CD4-positive, alpha-beta T cell treated with Interleukin-1 beta for 1 hour (primary cell): ENCODE measurements at regions not wholly inside any gene's neighbourhood (a gene's known extent, or its start where the extent isn't known, plus 50 kb on each side); places are given as distances from the start of the nearest gene placed in this dataset.
"Not testable (repeated sequence)": the region's sequence is repeated elsewhere in the genome, so short reads cannot be mapped to it uniquely, and the experiment has no call there.

ENCODE experiments used
- DNase-seq, 2 donors: peaks; one replicate each; pipeline ENCODE4 v3.0.0-alpha.2; 2020 to 2022

DNA sequence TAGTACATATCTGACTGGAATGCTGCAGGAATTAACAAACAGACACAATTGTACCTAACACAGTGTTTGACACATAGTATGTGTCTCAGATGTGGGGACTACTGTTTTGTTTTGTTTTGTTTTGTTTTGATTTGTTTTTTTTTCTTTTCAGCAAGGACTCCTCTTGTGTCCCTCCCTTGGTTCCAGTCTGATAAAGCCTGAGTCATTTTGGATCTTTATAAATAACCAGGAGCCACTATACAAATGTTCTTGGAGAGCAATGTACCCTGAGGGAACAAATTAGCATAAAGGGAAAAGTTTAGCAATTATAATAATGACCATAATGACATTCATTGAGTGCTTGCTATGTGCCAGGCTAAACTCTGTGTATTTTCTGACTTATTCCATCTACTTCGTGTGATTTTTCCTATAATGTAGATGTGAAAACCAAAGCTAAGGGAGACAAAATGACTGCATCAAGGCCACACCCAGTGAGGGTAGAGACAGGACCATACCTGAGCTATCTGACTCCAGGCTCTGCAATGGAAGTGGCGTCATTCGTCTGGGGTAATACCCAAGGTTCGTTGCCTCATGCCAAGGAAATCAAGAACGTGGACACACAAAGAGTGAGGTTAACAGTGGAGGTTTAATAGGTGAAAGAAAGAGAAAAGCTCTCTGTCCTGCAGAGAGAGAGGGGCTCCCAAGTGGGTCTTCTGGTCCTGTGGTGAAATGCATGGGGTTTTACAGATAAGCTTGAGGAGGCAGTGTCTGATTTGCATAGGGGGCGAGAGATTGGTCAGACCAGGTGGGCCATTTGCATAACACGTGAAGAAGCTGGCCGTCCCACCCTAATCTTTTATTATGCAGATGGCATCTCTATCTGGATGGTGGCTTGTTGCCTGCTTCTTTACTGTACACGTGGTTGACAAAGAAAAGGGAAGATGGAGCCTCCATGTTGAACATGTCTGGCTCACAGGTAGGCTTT is 285.5 kb upstream of the SFSWAP start:
- no peak for DNase-seq

DNA sequence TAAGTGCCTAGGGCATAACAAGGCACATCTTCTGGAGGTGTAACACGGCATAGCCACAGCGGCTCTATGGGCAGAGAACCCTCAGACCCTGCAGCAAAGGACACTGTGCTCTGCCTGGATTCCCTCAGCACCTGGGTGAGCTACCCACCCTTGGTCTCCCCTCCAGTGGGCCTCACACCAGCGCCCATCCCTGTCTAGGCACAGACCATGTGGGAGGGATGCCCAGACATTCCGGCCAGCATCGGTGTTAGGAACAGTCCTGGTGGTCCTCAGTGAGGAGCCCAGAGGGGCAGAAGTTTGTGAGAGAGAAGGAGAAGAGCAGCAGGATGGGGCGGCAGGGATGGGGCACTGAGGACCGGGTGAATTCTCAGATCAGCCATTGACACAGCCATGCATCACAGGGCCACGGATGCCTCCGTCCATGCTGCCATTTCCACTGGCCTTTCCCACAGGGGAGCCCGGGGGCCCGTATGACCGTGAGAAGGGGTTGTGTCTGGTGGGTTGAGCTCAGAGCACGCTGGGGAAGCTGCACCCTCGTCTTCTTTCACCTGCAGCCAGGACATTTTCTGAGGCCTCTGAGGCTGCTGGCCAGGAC is 282.7 kb upstream of the SFSWAP start:
- no peak for DNase-seq

DNA sequence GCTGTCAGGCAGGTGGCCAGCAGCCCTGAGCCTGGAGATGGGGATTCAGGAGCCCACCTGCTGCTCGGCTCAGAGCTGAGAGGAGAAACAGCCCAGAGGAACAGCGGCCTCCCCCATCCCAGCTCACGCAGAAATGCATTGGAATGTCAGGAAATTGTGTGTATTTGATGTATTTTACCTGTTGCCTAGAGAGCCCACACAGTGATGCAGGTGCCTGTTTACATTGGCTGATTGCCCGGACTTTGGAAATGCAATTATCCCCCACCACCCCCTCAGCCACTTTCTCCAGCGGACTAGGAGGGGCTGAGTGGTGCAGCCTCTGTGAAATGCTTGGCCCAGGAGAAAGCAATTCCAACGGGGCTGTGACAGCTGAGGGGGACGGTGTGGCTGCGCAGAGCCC is 281.7 kb upstream of the SFSWAP start:
- not testable (repeated sequence) for DNase-seq

DNA sequence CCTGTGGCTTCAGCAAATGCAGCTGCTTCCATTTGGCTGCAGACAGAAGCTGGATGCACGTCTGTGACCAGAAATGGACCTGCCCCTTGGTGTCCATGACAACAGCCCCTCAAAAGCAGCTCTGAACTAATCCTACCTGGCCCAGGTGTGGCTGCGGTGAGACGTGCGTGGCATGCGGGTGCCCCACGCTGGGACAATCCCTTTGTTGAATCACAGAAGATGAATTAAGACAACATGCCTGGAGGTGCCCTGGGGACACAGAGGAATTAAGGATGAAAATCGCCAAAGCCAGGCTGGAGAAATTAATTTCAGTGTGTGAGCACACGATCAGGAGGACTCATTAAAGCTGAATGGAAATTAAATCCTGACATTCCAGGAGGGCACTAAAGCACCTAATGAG is 281.2 kb upstream of the SFSWAP start:
- not testable (repeated sequence) for DNase-seq

DNA sequence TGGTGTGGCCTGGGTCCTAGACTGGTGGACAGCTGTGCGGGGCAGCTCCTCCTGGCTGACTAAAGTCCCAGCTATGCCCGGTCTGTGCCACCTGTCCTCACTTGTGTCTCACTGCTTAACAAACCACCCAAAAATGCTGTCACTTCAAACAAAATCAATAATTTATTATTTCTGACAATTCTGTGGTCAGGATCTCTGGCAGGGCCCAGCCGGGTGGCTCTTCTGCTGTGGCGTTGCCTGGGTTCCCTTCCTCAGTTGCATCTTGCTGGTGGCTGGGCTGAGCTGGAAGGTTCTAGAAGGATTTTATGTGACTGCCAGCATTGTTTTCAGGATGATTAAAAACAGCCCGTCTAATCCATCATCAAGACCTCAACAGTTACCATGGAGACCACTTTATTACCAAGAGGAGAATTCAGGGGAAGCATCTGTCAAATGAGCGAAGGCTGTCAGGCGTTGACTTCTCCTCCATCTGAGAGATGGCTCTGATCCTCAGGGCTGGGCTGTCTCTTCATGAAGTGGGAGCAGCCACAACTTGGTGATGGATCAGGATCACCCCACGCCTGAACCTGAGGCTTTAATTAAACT is 280.6 kb upstream of the SFSWAP start:
- no peak for DNase-seq

DNA sequence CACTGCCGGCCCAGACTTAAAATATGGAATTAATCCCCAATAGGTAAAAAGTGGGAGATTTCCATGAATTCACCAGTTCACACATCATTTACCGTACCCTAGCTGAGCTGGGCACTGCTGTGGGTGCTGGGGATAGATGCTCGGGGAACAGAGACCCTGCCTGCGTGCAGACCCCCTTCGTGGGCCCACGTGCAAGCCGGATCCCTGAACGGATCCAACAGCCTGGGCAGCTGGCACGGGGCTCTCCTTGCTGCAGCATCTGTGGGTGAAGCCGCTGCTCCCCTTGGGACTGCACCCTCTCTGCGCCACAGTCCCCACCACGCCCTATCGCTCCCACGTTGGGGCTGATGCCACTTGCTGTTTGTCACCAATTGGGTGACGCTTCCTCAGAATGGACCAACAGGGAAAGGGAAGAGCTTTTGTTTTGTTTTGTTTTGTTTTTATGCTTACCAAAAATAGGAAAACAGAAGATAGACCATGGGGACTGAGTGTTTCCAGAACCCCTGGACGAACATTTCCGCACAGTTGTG is 279.7 kb upstream of the SFSWAP start:
- DNase-seq = not testable (repeated sequence)

DNA sequence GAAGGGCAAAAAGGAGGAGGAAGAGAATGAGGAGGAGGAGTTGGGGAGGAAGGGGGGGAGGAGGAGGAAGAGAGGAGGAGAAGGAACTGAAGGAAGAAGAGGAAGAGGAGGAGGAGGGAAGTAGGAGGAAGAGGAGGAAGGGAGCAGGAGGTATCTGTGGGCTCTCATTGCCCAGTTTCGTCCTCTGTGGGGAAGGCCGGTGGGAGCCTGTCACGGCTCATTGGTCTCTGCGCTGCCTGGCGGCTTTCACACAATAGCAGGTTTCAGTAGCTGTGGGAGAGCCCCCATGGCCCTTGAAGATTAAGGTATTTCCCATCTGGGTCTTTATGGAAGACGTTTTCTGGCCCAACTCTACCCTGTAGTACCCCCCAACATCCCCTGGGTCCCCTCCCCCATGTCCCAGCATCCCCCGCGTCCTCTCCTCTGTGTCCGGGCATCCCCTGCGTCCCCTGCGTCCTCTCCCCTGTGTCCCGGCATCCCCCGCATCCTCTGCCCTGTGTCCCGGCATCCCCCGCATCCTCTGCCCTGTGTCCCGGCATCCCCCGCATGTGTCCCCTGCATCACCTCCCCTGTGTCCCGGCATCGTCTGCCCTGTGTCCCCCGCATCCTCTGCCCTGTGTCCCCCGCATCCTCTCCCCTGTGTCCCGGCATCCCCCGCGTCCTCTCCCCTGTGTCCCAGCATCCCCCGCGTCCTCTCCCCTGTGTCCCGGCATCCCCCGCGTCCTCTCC is 278.2 kb upstream of the SFSWAP start:
- no peak for DNase-seq

DNA sequence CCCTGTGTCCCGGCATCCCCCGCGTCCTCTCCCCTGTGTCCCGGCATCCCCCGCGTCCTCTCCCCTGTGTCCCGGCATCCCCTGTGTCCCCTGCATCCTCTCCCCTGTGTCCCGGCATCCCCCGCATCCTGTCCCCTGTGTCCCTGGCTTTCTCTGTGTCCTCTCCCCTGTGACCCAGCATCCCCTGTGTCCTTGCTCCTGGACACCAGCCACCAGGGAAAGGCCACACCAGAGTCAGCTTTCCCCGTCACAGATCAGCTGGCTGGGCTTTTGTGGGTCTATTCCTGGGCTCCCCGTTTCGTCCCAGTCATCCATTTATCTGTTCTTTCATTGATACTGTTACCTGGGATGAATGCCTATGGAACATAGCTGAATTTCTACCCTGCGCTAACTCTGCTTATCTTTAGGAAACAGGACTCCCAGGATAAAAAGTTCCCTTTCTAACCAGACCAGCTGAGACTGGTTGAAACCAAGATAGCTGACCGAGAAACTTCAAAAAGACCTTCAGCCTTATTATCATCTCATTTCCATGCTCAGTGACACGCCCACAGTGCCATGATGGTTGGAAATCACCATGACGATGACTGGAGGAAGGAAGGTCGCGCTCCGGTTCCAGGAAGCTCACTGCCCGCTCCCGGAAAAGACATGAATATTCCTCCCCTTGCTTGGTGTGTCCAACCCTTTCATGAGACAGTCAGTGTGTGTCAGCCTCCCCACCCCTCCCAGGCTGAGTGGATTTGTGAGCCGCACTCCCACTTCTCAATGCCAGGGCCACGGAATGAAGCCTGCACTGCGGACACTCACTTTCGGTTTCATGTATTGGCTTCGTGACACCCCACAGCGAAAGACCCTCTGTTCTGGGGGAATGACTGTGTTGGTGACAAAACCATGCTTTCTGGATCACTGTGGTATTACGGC is 276.4 kb upstream of the SFSWAP start:
- no peak for DNase-seq

DNA sequence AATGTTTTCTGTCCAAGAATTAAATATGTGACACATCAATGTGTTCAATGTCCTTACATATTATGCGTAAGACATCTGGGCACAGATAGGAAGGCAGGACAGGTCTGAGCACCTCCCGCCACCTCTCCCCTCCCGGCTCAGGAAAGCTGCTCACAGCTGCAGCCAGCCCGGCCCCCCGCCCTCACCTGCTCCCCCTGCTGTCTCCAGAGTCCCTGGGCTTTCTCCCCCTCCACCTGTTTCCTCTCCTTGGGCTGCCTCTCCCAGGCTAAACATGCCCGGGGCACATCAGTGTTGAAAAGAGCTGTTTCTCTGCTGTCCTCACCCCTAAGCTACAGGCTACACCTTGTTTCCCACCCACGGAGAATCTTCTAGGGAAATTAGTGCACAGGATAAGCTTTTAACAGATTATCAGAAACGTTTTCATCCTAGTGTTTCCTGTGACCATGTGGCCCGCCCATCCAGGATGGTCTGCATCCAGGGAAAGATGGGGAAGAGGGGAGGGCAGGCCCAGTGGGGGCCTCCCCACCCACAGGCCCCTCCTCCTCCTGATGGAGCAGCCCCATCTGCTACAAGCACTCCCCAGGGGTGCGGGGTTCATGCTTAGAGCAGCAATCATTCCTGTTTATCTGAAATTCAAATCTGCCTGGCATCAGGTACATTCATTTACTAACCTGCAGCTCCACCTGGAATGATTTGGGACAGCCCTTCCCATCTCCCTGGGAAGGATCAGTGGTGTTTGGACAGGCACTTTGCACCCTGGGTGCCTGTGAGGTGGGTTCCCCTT is 273.8 kb upstream of the SFSWAP start:
- no peak for DNase-seq

DNA sequence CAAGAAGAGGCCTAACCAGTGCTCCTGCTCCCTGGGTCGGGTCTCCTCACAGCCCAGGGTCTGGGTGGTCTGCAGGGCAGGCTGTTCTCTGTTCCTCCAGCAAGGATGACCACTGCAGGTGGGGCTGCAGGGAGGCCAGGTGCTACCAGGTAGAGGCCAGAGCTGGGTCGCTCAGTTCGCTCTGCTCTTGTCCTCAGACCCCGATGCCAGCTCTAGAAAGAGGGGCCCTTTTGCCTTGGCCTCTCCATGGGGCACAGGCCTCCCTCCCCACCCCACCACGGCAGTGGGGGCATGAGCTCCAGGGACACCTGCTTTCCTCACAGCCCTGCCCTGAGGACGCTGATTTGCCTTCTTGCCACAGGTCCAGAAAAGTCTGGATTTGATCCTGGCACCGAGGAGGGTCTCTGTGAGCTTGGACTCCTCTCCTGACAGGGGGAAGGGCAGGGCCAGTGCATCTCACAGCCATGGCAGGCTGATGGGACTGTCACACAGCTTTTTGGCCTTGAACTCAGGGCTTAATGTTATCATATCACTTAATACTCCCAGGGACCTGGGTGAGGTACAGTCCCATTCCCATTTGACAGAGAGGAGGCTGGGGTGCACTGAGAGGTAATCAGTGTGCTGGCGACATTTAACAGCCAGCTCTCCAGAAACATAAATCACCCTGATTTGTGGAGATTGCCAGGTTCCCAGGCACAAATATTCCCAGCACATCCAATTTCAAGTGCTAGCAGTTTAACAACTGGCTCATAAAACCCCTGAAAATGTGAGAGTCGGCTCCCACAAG is 273.0 kb upstream of the SFSWAP start:
- no peak for DNase-seq

DNA sequence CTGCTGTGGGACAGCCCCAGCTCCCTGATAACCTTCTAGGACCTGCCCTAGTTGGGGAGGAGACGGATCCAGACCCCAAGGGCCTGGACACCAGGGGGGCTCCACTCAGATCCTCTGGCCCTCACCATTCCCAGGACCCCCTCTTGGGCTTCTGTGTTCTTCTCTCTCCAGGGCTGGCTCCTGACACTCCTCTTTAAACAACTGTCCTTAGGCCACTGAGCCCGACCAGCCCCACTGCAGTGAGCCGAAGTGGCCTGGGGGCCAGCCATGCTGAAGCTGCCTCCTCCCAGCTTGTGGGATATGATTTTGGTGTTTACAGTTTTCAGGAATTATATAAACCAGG is 272.4 kb upstream of the SFSWAP start:
- DNase-seq = not testable (repeated sequence)

DNA sequence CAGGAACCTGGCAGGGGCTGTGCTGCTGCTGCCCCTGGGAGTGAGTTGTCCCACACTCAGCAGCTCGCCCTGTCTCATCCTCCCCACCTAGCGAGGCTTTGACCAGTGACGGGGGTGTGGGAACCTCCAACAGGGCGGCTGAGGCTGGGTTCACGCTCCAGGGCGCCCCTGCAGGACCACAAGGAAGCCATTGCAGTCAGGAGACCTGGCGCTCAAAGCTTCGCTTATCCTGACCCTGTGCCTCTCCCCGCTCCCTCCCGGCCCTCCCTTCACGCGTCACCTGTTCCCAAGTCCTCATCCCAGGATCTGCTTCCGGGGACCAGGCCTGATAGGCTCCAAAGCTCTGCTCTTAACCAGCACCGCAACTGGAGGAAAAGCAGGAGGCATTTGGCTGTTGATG is 272.0 kb upstream of the SFSWAP start:
- no peak for DNase-seq

DNA sequence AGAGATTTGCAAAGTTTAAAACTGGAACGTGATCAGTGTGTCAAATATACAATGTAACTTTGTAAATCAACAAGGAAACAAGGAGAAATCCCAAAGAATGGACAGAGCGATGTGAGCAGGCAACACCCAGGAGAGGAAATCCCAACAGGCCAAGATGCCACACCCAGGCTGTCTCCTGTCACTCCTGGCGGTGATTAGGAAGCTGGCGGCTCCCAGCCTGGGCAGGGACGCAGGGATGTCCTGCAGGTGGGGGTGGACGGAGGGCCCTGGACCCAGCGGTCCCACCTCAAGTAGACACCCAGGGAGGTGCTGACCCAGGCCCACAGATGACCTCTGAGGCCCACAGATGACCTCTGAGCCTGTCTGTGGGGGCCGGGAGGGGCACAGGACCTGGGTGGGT is 271.1 kb upstream of the SFSWAP start:
- not testable (repeated sequence) for DNase-seq

DNA sequence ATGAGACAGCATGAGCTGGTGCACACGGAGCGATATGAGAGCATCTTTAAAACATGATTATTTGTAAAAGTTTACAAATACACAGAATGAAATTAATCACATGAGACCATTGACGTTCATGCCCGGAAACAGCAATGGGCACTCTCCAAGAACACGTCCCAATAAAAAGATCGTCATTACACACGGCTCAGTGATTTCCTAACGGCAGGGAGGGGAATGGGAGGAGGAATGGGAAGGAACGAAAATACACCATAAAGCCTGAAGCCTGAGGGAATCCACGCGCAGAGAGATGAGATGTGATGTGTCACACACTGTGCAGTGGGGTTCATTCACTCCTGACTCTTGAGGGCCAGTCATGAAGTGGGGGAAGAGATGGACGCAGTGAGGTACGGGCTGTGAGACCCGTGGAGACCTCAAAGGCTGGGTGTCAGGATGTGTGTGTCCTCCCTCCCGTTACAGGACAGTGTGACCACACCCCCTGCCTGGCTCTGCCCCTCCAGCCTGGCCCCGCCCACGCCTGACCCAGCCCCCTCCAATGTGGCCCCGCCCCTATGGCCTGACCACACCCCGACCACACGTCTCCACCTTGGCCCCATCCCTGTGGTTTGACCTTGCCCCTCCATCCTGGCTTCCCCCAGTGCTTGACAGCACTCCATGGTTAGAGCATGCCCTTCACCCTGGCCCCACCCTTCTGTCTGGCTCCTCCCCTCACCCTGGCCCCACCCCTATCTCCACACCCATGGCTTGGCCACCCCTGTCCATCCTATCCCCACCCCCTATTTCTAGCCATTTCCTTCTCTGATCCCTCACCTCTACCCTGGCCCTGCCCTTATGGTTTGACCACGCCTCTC is 270.5 kb upstream of the SFSWAP start:
- not testable (repeated sequence) for DNase-seq

DNA sequence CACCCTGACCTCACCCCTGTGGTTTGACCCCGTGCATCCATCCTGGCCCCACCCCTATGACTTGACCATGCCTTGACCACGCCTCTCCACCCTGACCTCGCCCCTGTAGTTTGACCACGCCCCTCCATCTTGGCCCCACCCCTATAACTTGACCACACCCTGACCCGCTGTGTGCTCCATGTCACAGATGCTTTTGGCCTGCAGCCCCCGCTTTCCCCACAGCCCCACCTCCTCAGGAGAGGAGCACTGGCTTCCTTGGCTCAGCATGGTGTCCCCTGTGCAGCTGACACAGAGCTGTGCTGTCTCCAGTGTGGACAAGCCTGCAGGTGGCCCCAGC is 269.9 kb upstream of the SFSWAP start:
- DNase-seq = no peak

DNA sequence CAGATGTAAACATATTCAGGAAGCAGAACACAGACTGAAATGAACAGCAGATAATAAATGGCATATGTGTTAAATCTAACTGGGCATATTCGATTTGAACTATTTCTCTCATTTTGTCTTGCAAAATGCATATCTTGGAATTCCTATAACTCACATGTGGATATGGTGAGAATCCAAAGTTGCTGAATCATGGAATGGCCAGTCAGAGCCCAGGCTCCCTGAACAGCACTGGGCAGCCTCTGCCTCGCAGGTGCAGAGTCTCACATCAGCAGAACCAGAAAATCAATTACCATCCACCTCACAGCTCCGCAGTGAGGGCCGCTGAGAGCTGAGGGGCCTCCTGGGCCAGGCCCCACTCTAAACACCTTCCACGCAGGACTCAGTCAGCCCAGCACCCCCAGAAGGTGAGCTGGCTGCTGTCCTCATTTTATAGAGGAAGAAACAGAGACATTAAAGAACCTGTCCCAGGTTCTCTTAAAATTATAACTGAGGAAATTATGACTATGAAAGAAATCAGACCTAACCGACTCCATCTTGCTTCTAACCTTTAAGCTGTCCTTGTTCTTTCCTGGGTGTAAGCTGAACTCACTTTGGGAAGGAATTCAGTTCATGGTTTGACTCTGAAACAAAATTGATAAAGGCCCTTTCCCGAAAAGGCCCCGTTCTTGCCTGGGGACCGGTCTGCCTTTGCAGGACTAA is 269.1 kb upstream of the SFSWAP start:
- no peak for DNase-seq

DNA sequence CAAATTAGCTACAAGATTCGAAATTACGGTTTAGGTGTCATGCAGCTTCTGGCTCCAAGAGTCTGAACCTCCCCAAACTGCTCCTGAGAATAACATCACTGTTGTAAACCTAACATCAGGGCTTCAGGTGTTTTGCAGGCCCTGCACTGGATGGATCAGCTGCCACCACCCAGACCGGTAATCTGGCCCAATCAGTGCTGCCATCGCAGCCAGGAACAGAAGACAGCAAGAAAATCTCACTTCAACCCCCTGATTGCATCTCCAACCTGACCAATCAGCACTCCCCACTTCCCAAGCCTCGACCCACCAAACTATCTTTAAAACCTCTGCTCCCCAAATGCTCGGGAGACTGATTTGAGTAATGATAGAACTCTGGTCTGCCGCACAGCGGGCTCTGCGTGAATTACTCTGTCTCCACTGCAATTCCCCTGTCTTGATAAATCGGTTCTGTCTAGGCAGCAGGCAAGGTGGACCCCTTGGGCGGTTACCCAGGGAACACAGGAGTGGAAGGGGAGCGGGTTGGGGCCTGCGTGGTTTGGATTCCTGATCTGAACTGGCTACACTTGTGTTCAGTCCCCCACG is 268.5 kb upstream of the SFSWAP start:
- DNase-seq = no peak
